ENCODE measurements at regions not wholly inside any gene's neighbourhood (a gene's known extent, or its start where the extent isn't known, plus 50 kb on each side); places are given as distances from the start of the nearest gene placed in this dataset.

- TF ChIP-seq POLR2A (IDR thresholded peaks at IDR 0.05) (no peak), CTCF (IDR thresholded peaks at IDR 0.05) (no peak)
These were observed 891.4 kb downstream of the NTRK3 start for GRCh38 chr15:87365186-87365585.

Measured in breast epithelium (tissue), 3 donors.